WTC11 (cell line): ENCODE measurements at regions not wholly inside any gene's neighbourhood (a gene's known extent, or its start where the extent isn't known, plus 50 kb on each side); places are given as distances from the start of the nearest gene placed in this dataset.
"Not testable (repeated sequence)": the region's sequence is repeated elsewhere in the genome, so short reads cannot be mapped to it uniquely, and the experiment has no call there.

Experiments
- ATF3 ChIP-seq: sonication (generic); formaldehyde crosslinking; conservative IDR thresholded peaks from 2 replicates; pipeline ENCODE4 v1.8.1; 2022; ENCODE audit warnings: mild to moderate bottlenecking, missing genetic modification reagents
- ELF4 ChIP-seq: sonication (generic); formaldehyde crosslinking; IDR thresholded peaks from 2 replicates; pipeline ENCODE4 v1.8.1; 2022; ENCODE audit warnings: low read depth, mild to moderate bottlenecking, moderate library complexity, missing genetic modification reagents
- MXD4 ChIP-seq: fragments of 250-450 bp; sonication (Bioruptor Pico); IDR thresholded peaks from 2 replicates; pipeline ENCODE4 v1.8.0; 2021; ENCODE audit warnings: mild to moderate bottlenecking, moderate library complexity, borderline replicate concordance
- NFYB ChIP-seq: sonication (generic); formaldehyde crosslinking; conservative IDR thresholded peaks from 2 replicates; pipeline ENCODE4 v1.8.0; 2022; ENCODE audit warnings: low read depth, missing genetic modification reagents
- TCF7 ChIP-seq: sonication (generic); formaldehyde crosslinking; IDR thresholded peaks from 2 replicates; pipeline ENCODE4 v1.8.0; 2022; ENCODE audit warnings: mild to moderate bottlenecking, low read depth, missing genetic modification reagents, moderate library complexity
- TEAD4 ChIP-seq: sonication (generic); formaldehyde crosslinking; IDR thresholded peaks from 2 replicates; pipeline ENCODE4 v1.8.0; 2022; ENCODE audit warnings: mild to moderate bottlenecking, missing genetic modification reagents
- ZNF138 ChIP-seq: sonication (generic); formaldehyde crosslinking; conservative IDR thresholded peaks from 2 replicates; pipeline ENCODE4 v1.8.1; 2022; ENCODE audit warnings: mild to moderate bottlenecking, moderate library complexity, missing genetic modification reagents
- ZNF263 ChIP-seq: sonication (generic); formaldehyde crosslinking; IDR thresholded peaks from 2 replicates; pipeline ENCODE4 v1.8.1; 2022; ENCODE audit warnings: low read depth, mild to moderate bottlenecking, moderate library complexity, missing genetic modification reagents
- ZNF416 ChIP-seq: fragments of 250-450 bp; sonication (Bioruptor Pico); IDR thresholded peaks from 2 replicates; pipeline ENCODE4 v1.9.0; 2021; ENCODE audit warnings: mild to moderate bottlenecking, inconsistent platforms
- TF ChIP-seq, protein P1 (sequence below): fragments of 200-600 bp; IDR thresholded peaks from 2 replicates; pipeline ENCODE4 v1.8.0; 2022; ENCODE audit warnings: antibody characterized with exemption
- TF ChIP-seq, protein P2 (sequence below): sonication (generic); formaldehyde crosslinking; IDR thresholded peaks from 2 replicates; pipeline ENCODE4 v1.8.0; 2022; ENCODE audit warnings: mild to moderate bottlenecking, missing genetic modification reagents
- TF ChIP-seq, protein P3 (sequence below): sonication (generic); formaldehyde crosslinking; IDR thresholded peaks from 2 replicates; pipeline ENCODE4 v1.8.0; 2023; ENCODE audit warnings: missing genetic modification reagents
- TF ChIP-seq, protein P4 (sequence below): sonication (generic); formaldehyde crosslinking; IDR thresholded peaks from 2 replicates; pipeline ENCODE4 v1.8.1; 2022; ENCODE audit warnings: missing genetic modification reagents, borderline replicate concordance
- TF ChIP-seq, protein P5 (sequence below): sonication (generic); formaldehyde crosslinking; conservative IDR thresholded peaks from 2 replicates; pipeline ENCODE4 v1.8.1; 2023; ENCODE audit warnings: mild to moderate bottlenecking, low read depth, missing genetic modification reagents, moderate library complexity

- TF ChIP-seq, protein P1, sequence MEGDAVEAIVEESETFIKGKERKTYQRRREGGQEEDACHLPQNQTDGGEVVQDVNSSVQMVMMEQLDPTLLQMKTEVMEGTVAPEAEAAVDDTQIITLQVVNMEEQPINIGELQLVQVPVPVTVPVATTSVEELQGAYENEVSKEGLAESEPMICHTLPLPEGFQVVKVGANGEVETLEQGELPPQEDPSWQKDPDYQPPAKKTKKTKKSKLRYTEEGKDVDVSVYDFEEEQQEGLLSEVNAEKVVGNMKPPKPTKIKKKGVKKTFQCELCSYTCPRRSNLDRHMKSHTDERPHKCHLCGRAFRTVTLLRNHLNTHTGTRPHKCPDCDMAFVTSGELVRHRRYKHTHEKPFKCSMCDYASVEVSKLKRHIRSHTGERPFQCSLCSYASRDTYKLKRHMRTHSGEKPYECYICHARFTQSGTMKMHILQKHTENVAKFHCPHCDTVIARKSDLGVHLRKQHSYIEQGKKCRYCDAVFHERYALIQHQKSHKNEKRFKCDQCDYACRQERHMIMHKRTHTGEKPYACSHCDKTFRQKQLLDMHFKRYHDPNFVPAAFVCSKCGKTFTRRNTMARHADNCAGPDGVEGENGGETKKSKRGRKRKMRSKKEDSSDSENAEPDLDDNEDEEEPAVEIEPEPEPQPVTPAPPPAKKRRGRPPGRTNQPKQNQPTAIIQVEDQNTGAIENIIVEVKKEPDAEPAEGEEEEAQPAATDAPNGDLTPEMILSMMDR = not testable (repeated sequence)
- not testable (repeated sequence) for TF ChIP-seq ELF4 (CRISPR knock-in tag); ATF3 (CRISPR knock-in tag); ZNF138 (CRISPR knock-in tag); ZNF263 (CRISPR knock-in tag); MXD4 (CRISPR knock-in tag); TEAD4; TCF7 (CRISPR knock-in tag); ZNF416 (CRISPR knock-in tag); NFYB
- TF ChIP-seq, protein P2, sequence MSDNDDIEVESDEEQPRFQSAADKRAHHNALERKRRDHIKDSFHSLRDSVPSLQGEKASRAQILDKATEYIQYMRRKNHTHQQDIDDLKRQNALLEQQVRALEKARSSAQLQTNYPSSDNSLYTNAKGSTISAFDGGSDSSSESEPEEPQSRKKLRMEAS (CRISPR knock-in tag) = not testable (repeated sequence)
- TF ChIP-seq, protein P3, sequence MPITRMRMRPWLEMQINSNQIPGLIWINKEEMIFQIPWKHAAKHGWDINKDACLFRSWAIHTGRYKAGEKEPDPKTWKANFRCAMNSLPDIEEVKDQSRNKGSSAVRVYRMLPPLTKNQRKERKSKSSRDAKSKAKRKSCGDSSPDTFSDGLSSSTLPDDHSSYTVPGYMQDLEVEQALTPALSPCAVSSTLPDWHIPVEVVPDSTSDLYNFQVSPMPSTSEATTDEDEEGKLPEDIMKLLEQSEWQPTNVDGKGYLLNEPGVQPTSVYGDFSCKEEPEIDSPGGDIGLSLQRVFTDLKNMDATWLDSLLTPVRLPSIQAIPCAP = not testable (repeated sequence)
- TF ChIP-seq, protein P4, sequence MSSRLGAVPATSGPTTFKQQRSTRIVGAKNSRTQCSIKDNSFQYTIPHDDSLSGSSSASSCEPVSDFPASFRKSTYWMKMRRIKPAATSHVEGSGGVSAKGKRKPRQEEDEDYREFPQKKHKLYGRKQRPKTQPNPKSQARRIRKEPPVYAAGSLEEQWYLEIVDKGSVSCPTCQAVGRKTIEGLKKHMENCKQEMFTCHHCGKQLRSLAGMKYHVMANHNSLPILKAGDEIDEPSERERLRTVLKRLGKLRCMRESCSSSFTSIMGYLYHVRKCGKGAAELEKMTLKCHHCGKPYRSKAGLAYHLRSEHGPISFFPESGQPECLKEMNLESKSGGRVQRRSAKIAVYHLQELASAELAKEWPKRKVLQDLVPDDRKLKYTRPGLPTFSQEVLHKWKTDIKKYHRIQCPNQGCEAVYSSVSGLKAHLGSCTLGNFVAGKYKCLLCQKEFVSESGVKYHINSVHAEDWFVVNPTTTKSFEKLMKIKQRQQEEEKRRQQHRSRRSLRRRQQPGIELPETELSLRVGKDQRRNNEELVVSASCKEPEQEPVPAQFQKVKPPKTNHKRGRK (CRISPR knock-in tag) = not testable (repeated sequence)
- TF ChIP-seq, protein P5, sequence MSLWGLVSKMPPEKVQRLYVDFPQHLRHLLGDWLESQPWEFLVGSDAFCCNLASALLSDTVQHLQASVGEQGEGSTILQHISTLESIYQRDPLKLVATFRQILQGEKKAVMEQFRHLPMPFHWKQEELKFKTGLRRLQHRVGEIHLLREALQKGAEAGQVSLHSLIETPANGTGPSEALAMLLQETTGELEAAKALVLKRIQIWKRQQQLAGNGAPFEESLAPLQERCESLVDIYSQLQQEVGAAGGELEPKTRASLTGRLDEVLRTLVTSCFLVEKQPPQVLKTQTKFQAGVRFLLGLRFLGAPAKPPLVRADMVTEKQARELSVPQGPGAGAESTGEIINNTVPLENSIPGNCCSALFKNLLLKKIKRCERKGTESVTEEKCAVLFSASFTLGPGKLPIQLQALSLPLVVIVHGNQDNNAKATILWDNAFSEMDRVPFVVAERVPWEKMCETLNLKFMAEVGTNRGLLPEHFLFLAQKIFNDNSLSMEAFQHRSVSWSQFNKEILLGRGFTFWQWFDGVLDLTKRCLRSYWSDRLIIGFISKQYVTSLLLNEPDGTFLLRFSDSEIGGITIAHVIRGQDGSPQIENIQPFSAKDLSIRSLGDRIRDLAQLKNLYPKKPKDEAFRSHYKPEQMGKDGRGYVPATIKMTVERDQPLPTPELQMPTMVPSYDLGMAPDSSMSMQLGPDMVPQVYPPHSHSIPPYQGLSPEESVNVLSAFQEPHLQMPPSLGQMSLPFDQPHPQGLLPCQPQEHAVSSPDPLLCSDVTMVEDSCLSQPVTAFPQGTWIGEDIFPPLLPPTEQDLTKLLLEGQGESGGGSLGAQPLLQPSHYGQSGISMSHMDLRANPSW = not testable (repeated sequence)
Measured at GRCh38 chr22:22051032-22051431, 68.4 kb upstream of the TOP3B start.
